ENCODE measurements at regions not wholly inside any gene's neighbourhood (a gene's known extent, or its start where the extent isn't known, plus 50 kb on each side); places are given as distances from the start of the nearest gene placed in this dataset.

DNA sequence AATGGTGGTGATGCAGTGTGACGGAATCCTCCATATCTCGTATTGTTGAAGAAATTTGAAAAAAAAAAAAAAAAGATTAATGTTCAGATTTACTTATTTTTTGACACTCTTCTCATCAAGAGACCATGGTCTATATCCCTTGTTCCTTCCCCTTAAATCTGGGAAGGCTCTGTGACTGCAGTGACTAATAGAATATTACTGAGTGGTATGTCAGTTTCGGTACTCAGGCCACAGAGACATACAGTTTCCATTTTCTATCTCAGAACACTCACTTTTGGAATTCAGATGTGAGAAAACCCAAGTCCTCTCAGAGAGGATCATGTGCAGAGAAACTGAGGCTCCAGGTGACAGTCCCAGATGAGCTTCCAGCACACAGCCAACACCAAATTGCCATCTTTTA, 1193.5 kb downstream of the DTWD2 start:
- Histone ChIP-seq H3K27me3 (replicated peaks in 1 of 2; ENCODE audit: control insufficient read depth in 2 of 2, insufficient read depth in 2 of 2, low read length in 1 of 2) (no peaks in the 10 kb centered on the region), H3K36me3 (ENCODE audit: control insufficient read depth in 2 of 2, insufficient read depth in 2 of 2, low read length in 1 of 2) (no peaks in the 10 kb centered on the region), H3K9me3 (replicated peaks; ENCODE audit: control insufficient read depth, insufficient read depth, low read length) (no peaks in the 10 kb centered on the region), H2AFZ (ENCODE audit: control insufficient read depth, low read depth, low read length) (no peak overlapping the region), H3K27ac (ENCODE audit: control insufficient read depth, insufficient read depth) (no peak overlapping the region), H3K4me2 (ENCODE audit: control insufficient read depth, insufficient read depth) (no peak overlapping the region), H3K9ac (ENCODE audit: control insufficient read depth, insufficient read depth, low read length) (no peak overlapping the region), H3K4me3 (no peak overlapping the region), H3K79me2 (ENCODE audit: control insufficient read depth, insufficient read depth, low read length) (no peaks in the 10 kb centered on the region), H3K4me1 (ENCODE audit: control insufficient read depth, insufficient read depth, low read length) (no peaks in the 10 kb centered on the region), H4K20me1 (ENCODE audit: control insufficient read depth, insufficient read depth) (no peaks in the 10 kb centered on the region)
- DNase-seq (ENCODE audit: low read depth, low spot score) = no peak
- no peak for FAIRE-seq
- WGBS (ENCODE audit: insufficient coverage, insufficient replicate concordance, low lambda C conversion rate, missing lambda C conversion rate) = 10% methylated on average over 3 of the region's 3 CpGs
- no peak for TF ChIP-seq STAT1 (conservative IDR thresholded peaks at IDR 0.05)
- TF ChIP-seq CREB1 (IDR thresholded peaks at IDR 0.05; ENCODE audit: low read depth) = no peak
- no peak for TF ChIP-seq KDM1A (IDR thresholded peaks at IDR 0.05; ENCODE audit: borderline replicate concordance)
- TF ChIP-seq, protein P1, sequence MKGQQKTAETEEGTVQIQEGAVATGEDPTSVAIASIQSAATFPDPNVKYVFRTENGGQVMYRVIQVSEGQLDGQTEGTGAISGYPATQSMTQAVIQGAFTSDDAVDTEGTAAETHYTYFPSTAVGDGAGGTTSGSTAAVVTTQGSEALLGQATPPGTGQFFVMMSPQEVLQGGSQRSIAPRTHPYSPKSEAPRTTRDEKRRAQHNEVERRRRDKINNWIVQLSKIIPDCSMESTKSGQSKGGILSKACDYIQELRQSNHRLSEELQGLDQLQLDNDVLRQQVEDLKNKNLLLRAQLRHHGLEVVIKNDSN (IDR thresholded peaks at IDR 0.05; ENCODE audit: borderline replicate concordance, extremely low read length, insufficient read depth, low read depth, low read length) = no peak
- TF ChIP-seq NFYA (IDR thresholded peaks at IDR 0.05; ENCODE audit: borderline replicate concordance, low read depth, low read length) = no peak
- TF ChIP-seq NFXL1 (IDR thresholded peaks at IDR 0.05; ENCODE audit: borderline replicate concordance) = no peak
- no peak for TF ChIP-seq MYB (IDR thresholded peaks at IDR 0.05; ENCODE audit: borderline replicate concordance, low read depth, low read length)
- no peak for TF ChIP-seq RUNX3 (IDR thresholded peaks at IDR 0.05; ENCODE audit: low read length)
- no peak for TF ChIP-seq KAT2A (conservative IDR thresholded peaks at IDR 0.05; ENCODE audit: control insufficient read depth, low read depth, low read length)
- no peak for TF ChIP-seq ZNF384 (IDR thresholded peaks at IDR 0.05; ENCODE audit: borderline replicate concordance, low read depth, low read length)
- TF ChIP-seq SMAD5 (IDR thresholded peaks at IDR 0.05; ENCODE audit: low read depth) = no peak
- no peak for TF ChIP-seq RAD51 (IDR thresholded peaks at IDR 0.05)
- ChIA-PET CTCF (no interaction called here), SMC1A (ENCODE audit: uncharacterized antibody, unreplicated experiment) (no interaction called here), RAD21 (ENCODE audit: unreplicated experiment) (no interaction called here), POLR2A (no interaction called here)
- in situ Hi-C loops (cut with MboI) (no loop called here), intact Hi-C loops (cut with micrococcal nuclease; ENCODE audit: unreplicated experiment) (no loop called here)
- BruUV-seq (replicated peaks) = no TSS peak
- no peak for ATAC-seq

All from GM12878 (cell line).